ENCODE measurements at regions not wholly inside any gene's neighbourhood (a gene's known extent, or its start where the extent isn't known, plus 50 kb on each side); places are given as distances from the start of the nearest gene placed in this dataset.

DNA sequence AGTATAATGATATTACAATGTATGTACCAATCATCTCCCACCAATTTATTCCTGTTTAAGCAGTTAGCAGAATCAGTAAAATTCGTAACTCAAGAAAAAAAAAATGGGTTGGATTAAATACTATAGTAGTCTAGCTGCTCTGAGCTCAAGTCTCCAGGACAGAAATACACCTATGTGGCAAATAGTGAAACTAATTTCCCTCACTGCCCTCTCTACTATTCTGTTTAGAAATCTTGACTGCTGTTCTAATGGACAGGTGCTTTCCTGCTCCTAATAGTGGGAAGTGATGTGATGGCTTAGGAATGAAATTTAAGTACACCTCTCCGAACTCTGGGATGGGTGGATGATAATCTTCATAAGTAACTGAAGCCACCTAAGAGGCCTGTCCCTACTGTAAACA is 175.7 kb downstream of the KCNJ2 start:
- no peaks in the 10 kb centered on the region for H3K4me1 ChIP-seq
- TF ChIP-seq, protein P1, sequence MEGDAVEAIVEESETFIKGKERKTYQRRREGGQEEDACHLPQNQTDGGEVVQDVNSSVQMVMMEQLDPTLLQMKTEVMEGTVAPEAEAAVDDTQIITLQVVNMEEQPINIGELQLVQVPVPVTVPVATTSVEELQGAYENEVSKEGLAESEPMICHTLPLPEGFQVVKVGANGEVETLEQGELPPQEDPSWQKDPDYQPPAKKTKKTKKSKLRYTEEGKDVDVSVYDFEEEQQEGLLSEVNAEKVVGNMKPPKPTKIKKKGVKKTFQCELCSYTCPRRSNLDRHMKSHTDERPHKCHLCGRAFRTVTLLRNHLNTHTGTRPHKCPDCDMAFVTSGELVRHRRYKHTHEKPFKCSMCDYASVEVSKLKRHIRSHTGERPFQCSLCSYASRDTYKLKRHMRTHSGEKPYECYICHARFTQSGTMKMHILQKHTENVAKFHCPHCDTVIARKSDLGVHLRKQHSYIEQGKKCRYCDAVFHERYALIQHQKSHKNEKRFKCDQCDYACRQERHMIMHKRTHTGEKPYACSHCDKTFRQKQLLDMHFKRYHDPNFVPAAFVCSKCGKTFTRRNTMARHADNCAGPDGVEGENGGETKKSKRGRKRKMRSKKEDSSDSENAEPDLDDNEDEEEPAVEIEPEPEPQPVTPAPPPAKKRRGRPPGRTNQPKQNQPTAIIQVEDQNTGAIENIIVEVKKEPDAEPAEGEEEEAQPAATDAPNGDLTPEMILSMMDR (IDR thresholded peaks at IDR 0.05): no peak
- H3K4me3 ChIP-seq: no peak overlapping the region
- H3K27ac ChIP-seq: no peak overlapping the region
- intact Hi-C loops (cut with DNase I; ENCODE audit: low total_unique reads): no loop called here
- no peaks in the 10 kb centered on the region for H3K9me3 ChIP-seq
- no peaks in the 10 kb centered on the region for H3K27me3 ChIP-seq
- no peaks in the 10 kb centered on the region for H3K36me3 ChIP-seq
- DNase-seq: no peak

DNA sequence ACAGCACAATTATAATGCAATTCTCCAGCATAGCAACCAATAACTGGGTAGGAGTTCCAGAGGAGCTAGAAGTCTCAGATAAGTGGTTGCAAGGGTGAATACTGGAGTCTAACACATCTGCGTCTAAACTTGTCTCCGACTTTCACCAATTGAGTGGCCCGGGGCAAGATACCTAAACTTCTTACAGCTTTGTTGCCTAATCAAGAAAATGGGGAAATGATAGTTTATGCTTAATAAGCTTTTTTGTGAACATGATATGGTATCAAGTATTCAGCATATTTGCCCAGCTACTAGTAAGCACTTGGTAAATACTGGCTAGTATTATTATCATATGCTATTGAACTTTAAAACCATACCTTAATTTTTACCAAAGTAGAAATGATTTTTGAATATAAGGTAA is 183.5 kb downstream of the KCNJ2 start:
- DNase-seq: no peak
- Histone ChIP-seq H3K27me3 (no peaks in the 10 kb centered on the region), H3K4me1 (no peaks in the 10 kb centered on the region), H3K27ac (no peak overlapping the region), H3K4me3 (no peak overlapping the region), H3K36me3 (no peaks in the 10 kb centered on the region), H3K9me3 (no peaks in the 10 kb centered on the region)
- TF ChIP-seq, protein P1 (IDR thresholded peaks at IDR 0.05): no peak
- intact Hi-C loops (cut with DNase I; ENCODE audit: low total_unique reads): no loop called here

GRCh38 chr17:70353408-70354092 is 184.2 kb downstream of the KCNJ2 start:
- H3K27me3 ChIP-seq: no peaks in the 10 kb centered on the region
- TF ChIP-seq, protein P1 (IDR thresholded peaks at IDR 0.05): no peak
- no peak overlapping the region for H3K4me3 ChIP-seq
- DNase-seq: no peak
- no peaks in the 10 kb centered on the region for H3K9me3 ChIP-seq
- no peak overlapping the region for H3K27ac ChIP-seq
- intact Hi-C loops (cut with DNase I; ENCODE audit: low total_unique reads): no loop called here
- no peaks in the 10 kb centered on the region for H3K36me3 ChIP-seq
- H3K4me1 ChIP-seq: no peaks in the 10 kb centered on the region

DNA sequence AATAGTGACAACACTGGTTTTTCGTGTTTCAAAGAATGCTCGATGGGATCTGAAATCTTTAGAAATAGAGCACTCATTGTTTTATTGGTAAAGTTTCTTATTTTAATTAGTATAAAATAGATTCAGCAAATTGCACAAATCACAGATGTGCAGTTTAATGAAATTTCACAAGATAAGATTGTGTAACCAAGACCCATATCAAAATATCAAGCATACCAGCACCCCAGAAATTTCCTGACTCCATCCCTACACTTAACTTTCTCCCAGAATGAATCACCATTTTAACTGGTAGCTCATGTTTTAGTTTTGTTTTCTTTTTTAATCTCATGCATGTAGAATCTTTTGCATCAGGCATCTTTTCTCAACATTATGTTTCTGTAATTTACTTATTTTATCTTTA is 185.9 kb downstream of the KCNJ2 start:
- DNase-seq: no peak
- TF ChIP-seq, protein P1 (IDR thresholded peaks at IDR 0.05): no peak
- H3K4me1 ChIP-seq: no peaks in the 10 kb centered on the region
- intact Hi-C loops (cut with DNase I; ENCODE audit: low total_unique reads): no loop called here
- no peaks in the 10 kb centered on the region for H3K9me3 ChIP-seq
- H3K4me3 ChIP-seq: no peak overlapping the region
- no peaks in the 10 kb centered on the region for H3K27me3 ChIP-seq
- H3K27ac ChIP-seq: no peak overlapping the region
- H3K36me3 ChIP-seq: no peaks in the 10 kb centered on the region

DNA sequence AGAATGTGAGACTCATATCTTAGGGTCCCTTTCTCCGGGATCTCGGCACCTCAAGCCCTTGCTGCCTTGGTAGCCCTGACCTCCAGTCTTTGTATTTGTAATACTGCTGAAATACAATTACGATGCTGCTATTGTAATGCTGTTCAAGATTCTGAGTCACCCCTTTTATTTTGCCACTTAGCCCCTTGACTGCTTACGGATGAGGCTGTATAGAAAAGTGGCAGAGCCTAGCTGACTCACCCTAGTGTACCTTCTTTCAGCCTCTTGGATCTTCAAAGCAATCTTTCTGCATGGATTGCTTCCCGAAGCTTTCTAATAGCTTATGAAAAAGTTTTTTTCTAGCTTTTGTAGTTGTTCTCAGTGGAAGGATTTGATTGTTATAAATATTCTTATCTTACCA is 187.9 kb downstream of the KCNJ2 start:
- no peaks in the 10 kb centered on the region for H3K4me1 ChIP-seq
- intact Hi-C loops (cut with DNase I; ENCODE audit: low total_unique reads): no loop called here
- no peak overlapping the region for H3K4me3 ChIP-seq
- no peaks in the 10 kb centered on the region for H3K9me3 ChIP-seq
- H3K36me3 ChIP-seq: no peaks in the 10 kb centered on the region
- no peak for DNase-seq
- TF ChIP-seq, protein P1 (IDR thresholded peaks at IDR 0.05): no peak
- no peak overlapping the region for H3K27ac ChIP-seq
- no peaks in the 10 kb centered on the region for H3K27me3 ChIP-seq

Measured in tibial artery (tissue), 4 donors.